Natural killer cell treated with Interleukin-12 subunit alpha and Interleukin-12 subunit beta and Interleukin-15 and Interleukin-18, amount 100 ng/mL, for 72 hours (primary cell): ENCODE measurements at regions not wholly inside any gene's neighbourhood (a gene's known extent, or its start where the extent isn't known, plus 50 kb on each side); places are given as distances from the start of the nearest gene placed in this dataset.
A peak's percentile ranks its signal among the peaks of the same experiment; 100 is the strongest.

Experiments
- ATAC-seq, 2 donors: fragments of 150-1000 bp; cut with Tn5 transposase in 1 of 2; sonication (Bioruptor Pico), chemical (Tn5 transposase) in 1 of 2; 2 replicates each; pipeline ENCODE4 v1.10.0; 2021
- DNase-seq: peaks from one replicate; pipeline ENCODE4 v3.0.0; 2022; ENCODE audit warnings: low spot score
- H3K27ac Mint-ChIP-seq, 2 donors: 1 replicate in 1 of 2; 2 replicates in 1 of 2; pipeline ENCODE4 v1.8.0; 2022; ENCODE audit warnings: mixed read lengths in 2 of 2, mild to moderate bottlenecking in 1 of 2, moderate library complexity in 1 of 2
- H3K27me3 Mint-ChIP-seq, 2 donors: 1 replicate in 1 of 2; 2 replicates in 1 of 2; pipeline ENCODE4 v1.8.0; 2022; ENCODE audit warnings: mixed read lengths in 2 of 2
- H3K36me3 Mint-ChIP-seq: one replicate; pipeline ENCODE4 v1.8.0; 2022; ENCODE audit warnings: mixed read lengths
- H3K4me1 Mint-ChIP-seq, 2 donors: 1 replicate in 1 of 2; 2 replicates in 1 of 2; pipeline ENCODE4 v1.8.0; 2022; ENCODE audit warnings: low read depth in 2 of 2, mixed read lengths in 2 of 2, mild to moderate bottlenecking in 1 of 2
- H3K4me3 Mint-ChIP-seq: one replicate; pipeline ENCODE4 v1.8.0; 2022; ENCODE audit warnings: mixed read lengths
- H3K9me3 Mint-ChIP-seq: 2 replicates; pipeline ENCODE4 v1.8.0; 2022; ENCODE audit warnings: mixed read lengths

DNA sequence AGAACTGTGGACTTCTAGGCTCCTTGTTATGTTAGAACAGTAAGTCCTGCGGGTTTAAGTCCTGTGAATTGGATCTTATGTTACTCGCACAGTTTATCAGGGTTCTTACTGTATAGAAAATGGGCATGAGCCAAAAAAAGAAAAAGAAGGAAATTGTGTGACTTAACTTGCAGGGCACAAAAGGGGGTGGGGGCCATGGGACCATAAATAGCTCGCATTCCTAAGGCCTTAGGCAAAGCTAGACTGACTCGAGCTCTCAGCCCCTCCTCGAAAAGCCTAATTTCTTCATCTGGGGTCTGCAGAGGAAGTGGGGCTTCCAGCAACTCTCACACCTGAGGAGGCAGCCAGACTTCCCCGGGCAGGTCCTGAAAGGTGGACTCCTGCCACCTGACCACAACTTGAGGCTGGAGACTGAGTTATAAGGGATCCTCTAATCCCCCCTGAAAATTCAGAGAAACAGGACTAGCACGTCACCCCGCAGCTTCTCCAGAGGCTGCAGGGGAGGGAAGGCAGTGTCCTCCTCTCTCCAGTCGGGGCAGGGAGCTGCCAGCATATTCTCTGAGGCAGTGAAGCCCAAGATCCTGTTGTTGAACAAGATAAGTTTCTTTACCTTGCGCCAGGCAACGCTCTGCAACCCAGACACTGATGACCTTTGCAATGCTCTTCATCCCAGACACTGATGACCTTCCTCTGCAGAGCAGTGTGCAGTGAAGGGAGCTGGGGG lies 280.5 kb downstream of the PCNX1 start:
- peak; percentile 3 for DNase-seq
- H3K27me3 Mint-ChIP-seq, result peaks cover 13% of the 10 kb centered on the region in 2 donors
- H3K27ac Mint-ChIP-seq, result no peak overlapping the region
- H3K9me3 Mint-ChIP-seq, result no peaks in the 10 kb centered on the region
- no peaks in the 10 kb centered on the region for H3K4me1 Mint-ChIP-seq
- no peaks in the 10 kb centered on the region for H3K36me3 Mint-ChIP-seq
- peak in 1 of 2 donors; percentile 27 for ATAC-seq
- no peak overlapping the region for H3K4me3 Mint-ChIP-seq

GRCh38 chr14:71190770-71191374 lies 283.6 kb downstream of the PCNX1 start:
- Mint-ChIP-seq H3K27ac (no peak overlapping the region), H3K4me3 (no peak overlapping the region), H3K36me3 (no peaks in the 10 kb centered on the region), H3K9me3 (no peaks in the 10 kb centered on the region), H3K27me3 (peaks cover 13% of the 10 kb centered on the region in 2 donors), H3K4me1 (no peaks in the 10 kb centered on the region)
- ATAC-seq, result no peak
- DNase-seq, result no peak

- Mint-ChIP-seq H3K27me3 (peaks cover 9 to 13% of the 10 kb centered on the region in 2 donors), H3K27ac (no peak overlapping the region), H3K36me3 (no peaks in the 10 kb centered on the region), H3K4me3 (no peak overlapping the region), H3K9me3 (no peaks in the 10 kb centered on the region), H3K4me1 (no peaks in the 10 kb centered on the region)
- DNase-seq, result no peak
- no peak for ATAC-seq
Measured at GRCh38 chr14:71193663-71194062, 286.4 kb downstream of the PCNX1 start.

GRCh38 chr14:71194251-71194650 lies 287.0 kb downstream of the PCNX1 start:
- H3K9me3 Mint-ChIP-seq, result no peaks in the 10 kb centered on the region

GRCh38 chr14:71196921-71197320 lies 289.7 kb downstream of the PCNX1 start:
- DNase-seq (no peak), ATAC-seq (no peak)
- Mint-ChIP-seq H3K36me3 (no peaks in the 10 kb centered on the region), H3K4me1 (no peaks in the 10 kb centered on the region), H3K27ac (no peak overlapping the region), H3K27me3 (peaks cover 4% of the 10 kb centered on the region in 2 donors), H3K9me3 (no peaks in the 10 kb centered on the region), H3K4me3 (no peak overlapping the region)

More at GRCh38 chr14:71194251-71194650, 287.0 kb downstream of the PCNX1 start:
- Mint-ChIP-seq H3K27me3 (peaks cover 9 to 13% of the 10 kb centered on the region in 2 donors), H3K27ac (no peak overlapping the region), H3K36me3 (no peaks in the 10 kb centered on the region), H3K4me1 (no peaks in the 10 kb centered on the region), H3K4me3 (no peak overlapping the region)
- ATAC-seq (no peak), DNase-seq (no peak)

DNA sequence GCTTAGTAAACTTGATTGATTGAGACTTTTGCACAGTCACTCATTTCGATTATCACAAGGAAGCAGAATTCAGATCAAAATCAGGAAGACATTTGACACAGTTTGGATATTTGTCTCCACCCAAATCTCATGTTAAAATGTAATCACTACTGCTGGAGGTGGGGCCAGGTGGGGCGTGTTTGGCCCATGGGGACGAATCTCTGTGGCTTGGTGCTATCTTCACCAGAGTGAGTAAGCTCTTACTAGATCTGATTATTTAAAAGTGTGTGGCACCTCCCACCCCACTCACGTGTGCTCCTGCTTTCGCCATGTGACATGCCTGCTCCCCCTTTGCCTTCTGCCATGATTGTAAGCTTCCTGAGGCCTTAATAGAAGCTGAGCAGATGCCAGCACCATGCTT lies 291.4 kb downstream of the PCNX1 start:
- peaks cover 0 to 4% of the 10 kb centered on the region in 2 donors for H3K4me1 Mint-ChIP-seq
- peaks cover 7 to 14% of the 10 kb centered on the region in 2 donors for H3K27me3 Mint-ChIP-seq
- H3K27ac Mint-ChIP-seq, result no peak overlapping the region
- H3K9me3 Mint-ChIP-seq, result no peaks in the 10 kb centered on the region
- ATAC-seq (peak in 1 of 2 donors; percentile 52), DNase-seq (no peak)
- H3K4me3 Mint-ChIP-seq, result no peak overlapping the region
- H3K36me3 Mint-ChIP-seq, result no peaks in the 10 kb centered on the region

DNA sequence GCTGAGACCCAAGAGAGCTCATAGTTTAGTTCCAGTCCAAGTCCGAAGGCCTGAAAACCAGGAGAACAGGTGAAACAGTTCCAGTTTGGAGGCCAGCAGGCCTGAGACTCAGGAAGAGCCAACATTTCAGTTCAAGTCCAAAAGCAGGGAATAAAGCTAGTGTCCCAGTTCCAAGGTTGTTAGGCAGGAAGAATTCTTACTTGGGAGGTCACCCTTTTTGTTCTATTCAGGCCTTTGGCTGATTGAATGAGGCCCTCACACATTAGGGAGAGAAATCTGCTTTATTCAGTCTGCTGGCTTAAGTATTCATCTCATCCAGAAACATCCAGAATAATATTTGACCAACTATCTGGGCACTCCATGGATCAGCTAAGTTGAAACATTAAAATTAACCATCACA lies 294.6 kb downstream of the PCNX1 start:
- no peak overlapping the region for H3K27ac Mint-ChIP-seq
- H3K4me3 Mint-ChIP-seq, result no peak overlapping the region
- DNase-seq, result peak; percentile 25
- peaks cover 3% of the 10 kb centered on the region for H3K9me3 Mint-ChIP-seq
- peaks cover 7 to 14% of the 10 kb centered on the region in 2 donors for H3K27me3 Mint-ChIP-seq
- no peaks in the 10 kb centered on the region for H3K36me3 Mint-ChIP-seq
- ATAC-seq, result no peak
- H3K4me1 Mint-ChIP-seq, result peaks cover 0 to 4% of the 10 kb centered on the region in 2 donors

GRCh38 chr14:71202881-71203280 lies 295.6 kb downstream of the PCNX1 start:
- H3K27me3 Mint-ChIP-seq, result peaks cover 9 to 14% of the 10 kb centered on the region in 2 donors
- no peak overlapping the region for H3K27ac Mint-ChIP-seq
- no peak overlapping the region for H3K4me3 Mint-ChIP-seq
- no peaks in the 10 kb centered on the region for H3K36me3 Mint-ChIP-seq
- H3K4me1 Mint-ChIP-seq, result peaks cover 0 to 4% of the 10 kb centered on the region in 2 donors
- DNase-seq (peak; percentile 23), ATAC-seq (no peak)
- peaks cover 3% of the 10 kb centered on the region for H3K9me3 Mint-ChIP-seq

GRCh38 chr14:71203306-71203705 lies 296.0 kb downstream of the PCNX1 start:
- peaks cover 9 to 14% of the 10 kb centered on the region in 2 donors for H3K27me3 Mint-ChIP-seq
- no peaks in the 10 kb centered on the region for H3K36me3 Mint-ChIP-seq
- no peak overlapping the region for H3K4me3 Mint-ChIP-seq
- H3K4me1 Mint-ChIP-seq, result peaks cover 0 to 4% of the 10 kb centered on the region in 2 donors
- H3K27ac Mint-ChIP-seq, result no peak overlapping the region
- no peak for DNase-seq
- ATAC-seq, result no peak
- H3K9me3 Mint-ChIP-seq, result peaks cover 3% of the 10 kb centered on the region

GRCh38 chr14:71204231-71204630 lies 297.0 kb downstream of the PCNX1 start:
- peaks cover 0 to 4% of the 10 kb centered on the region in 2 donors for H3K4me1 Mint-ChIP-seq
- no peak for DNase-seq
- no peak for ATAC-seq
- no peak overlapping the region for H3K4me3 Mint-ChIP-seq
- H3K27me3 Mint-ChIP-seq, result peaks cover 9 to 14% of the 10 kb centered on the region in 2 donors
- no peaks in the 10 kb centered on the region for H3K36me3 Mint-ChIP-seq
- no peak overlapping the region for H3K27ac Mint-ChIP-seq
- H3K9me3 Mint-ChIP-seq, result peaks cover 3% of the 10 kb centered on the region

- no peak overlapping the region for H3K27ac Mint-ChIP-seq
- H3K9me3 Mint-ChIP-seq, result peaks cover 3% of the 10 kb centered on the region
- H3K27me3 Mint-ChIP-seq, result peaks cover 9 to 14% of the 10 kb centered on the region in 2 donors
- H3K4me3 Mint-ChIP-seq, result no peak overlapping the region
- H3K36me3 Mint-ChIP-seq, result no peaks in the 10 kb centered on the region
- peaks cover 0 to 4% of the 10 kb centered on the region in 2 donors for H3K4me1 Mint-ChIP-seq
- DNase-seq (no peak), ATAC-seq (no peak)
Measured at GRCh38 chr14:71204768-71205167, 297.5 kb downstream of the PCNX1 start.

DNA sequence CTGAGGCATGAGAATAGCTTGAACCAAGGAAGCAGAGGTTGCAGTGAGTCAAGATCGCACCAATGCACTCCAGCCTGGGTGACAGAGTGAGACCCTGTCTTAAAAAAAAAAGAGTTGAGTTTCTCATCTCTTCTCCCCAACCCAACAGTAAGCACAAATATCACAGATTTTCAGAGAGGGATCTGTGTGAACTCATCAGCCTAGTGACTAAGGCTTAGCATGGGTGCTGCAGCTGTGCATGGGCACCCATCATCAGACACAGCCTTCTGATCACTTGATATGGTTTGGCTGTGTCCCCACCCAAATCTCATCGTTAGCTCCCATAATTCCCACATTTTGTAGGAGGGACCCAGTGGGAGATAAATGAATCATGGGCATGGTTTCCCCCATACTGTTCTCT lies 298.9 kb downstream of the PCNX1 start:
- H3K27ac Mint-ChIP-seq, result no peak overlapping the region
- peaks cover 0 to 4% of the 10 kb centered on the region in 2 donors for H3K4me1 Mint-ChIP-seq
- H3K36me3 Mint-ChIP-seq, result no peaks in the 10 kb centered on the region
- H3K9me3 Mint-ChIP-seq, result peaks cover 3% of the 10 kb centered on the region
- peak; percentile 13 for DNase-seq
- no peak overlapping the region for H3K4me3 Mint-ChIP-seq
- H3K27me3 Mint-ChIP-seq, result peaks cover 11 to 14% of the 10 kb centered on the region in 2 donors
- no peak for ATAC-seq

DNA sequence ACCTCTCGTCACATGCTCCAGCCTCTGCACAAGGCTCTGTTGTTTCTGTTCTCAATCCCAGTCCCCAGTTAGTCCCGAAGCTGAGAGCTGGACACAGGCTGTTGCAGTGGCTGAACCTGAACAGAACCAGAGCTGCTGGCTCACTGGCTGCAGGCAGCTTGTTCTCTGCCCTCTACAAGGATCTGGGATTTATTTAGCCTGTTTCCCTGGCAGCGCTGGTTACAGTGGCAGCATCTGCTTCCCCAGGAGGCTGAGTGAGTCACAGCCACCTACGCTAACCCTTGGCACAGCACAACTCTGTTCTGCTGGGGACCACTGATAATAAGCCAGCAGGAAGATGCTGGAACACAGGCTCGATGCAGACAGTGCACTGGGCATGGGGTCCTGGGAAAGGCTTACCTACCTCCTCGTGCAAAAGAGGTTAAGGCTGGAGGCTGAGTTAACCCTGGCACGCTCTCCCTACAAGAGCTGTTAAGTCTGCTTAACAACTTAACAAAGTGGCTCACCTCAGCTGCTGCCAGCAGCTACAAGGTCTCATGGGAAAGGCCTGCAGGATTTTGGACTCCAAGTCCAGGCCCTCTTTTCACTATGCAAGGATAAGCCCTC lies 299.6 kb downstream of the PCNX1 start:
- peak in 1 of 2 donors; percentile 27 for ATAC-seq
- Mint-ChIP-seq H3K4me1 (peaks cover 0 to 4% of the 10 kb centered on the region in 2 donors), H3K27ac (no peak overlapping the region), H3K9me3 (peaks cover 3% of the 10 kb centered on the region), H3K4me3 (no peak overlapping the region), H3K27me3 (peaks cover 12 to 14% of the 10 kb centered on the region in 2 donors), H3K36me3 (no peaks in the 10 kb centered on the region)
- peak; percentile 18 for DNase-seq

GRCh38 chr14:71208702-71209357 lies 301.6 kb downstream of the PCNX1 start:
- ATAC-seq (no peak), DNase-seq (no peak)
- H3K4me3 Mint-ChIP-seq, result no peak overlapping the region
- H3K36me3 Mint-ChIP-seq, result no peaks in the 10 kb centered on the region
- no peak overlapping the region for H3K27ac Mint-ChIP-seq
- H3K9me3 Mint-ChIP-seq, result peaks cover 3% of the 10 kb centered on the region
- no peaks in the 10 kb centered on the region for H3K4me1 Mint-ChIP-seq
- peaks cover 0 to 4% of the 10 kb centered on the region in 2 donors for H3K27me3 Mint-ChIP-seq
